SJSA1 (cell line): ENCODE measurements at regions not wholly inside any gene's neighbourhood (a gene's known extent, or its start where the extent isn't known, plus 50 kb on each side); places are given as distances from the start of the nearest gene placed in this dataset.

Experiments used
- DNase-seq, 2 experiments: peaks; one replicate each; pipeline ENCODE4 v3.0.0-alpha.2; 2015 to 2020; ENCODE audit warnings: low spot score in 2 of 2, low read depth in 1 of 2
- H3K27ac ChIP-seq: fragments of 250-450 bp; sonication (Bioruptor Pico); 2 replicates; pipeline ENCODE4 v1.5.1; 2020; ENCODE audit warnings: mild to moderate bottlenecking, moderate library complexity
- H3K27me3 ChIP-seq: fragments of 250-450 bp; sonication (Bioruptor Pico); replicated peaks from 2 replicates; pipeline ENCODE4 v1.5.1; 2020; ENCODE audit warnings: mild to moderate bottlenecking, moderate library complexity
- H3K36me3 ChIP-seq: fragments of 250-450 bp; sonication (Bioruptor Pico); 2 replicates; pipeline ENCODE4 v1.5.1; 2020; ENCODE audit warnings: mild to moderate bottlenecking
- H3K4me1 ChIP-seq: fragments of 250-450 bp; sonication (Bioruptor Pico); replicated peaks from 2 replicates; pipeline ENCODE4 v1.6.1; 2021; ENCODE audit warnings: mild to moderate bottlenecking
- H3K4me3 ChIP-seq: fragments of 250-450 bp; sonication (Bioruptor Pico); 2 replicates; pipeline ENCODE4 v1.5.1; 2020; ENCODE audit warnings: mild to moderate bottlenecking
- H3K9me3 ChIP-seq: fragments of 250-450 bp; sonication (Bioruptor Pico); replicated peaks from 2 replicates; pipeline ENCODE4 v1.5.1; 2020; ENCODE audit warnings: mild to moderate bottlenecking

- Histone ChIP-seq H3K27ac (no peak overlapping the region), H3K36me3 (no peaks in the 10 kb centered on the region), H3K9me3 (no peaks in the 10 kb centered on the region), H3K4me1 (no peaks in the 10 kb centered on the region), H3K27me3 (no peaks in the 10 kb centered on the region), H3K4me3 (no peak overlapping the region)
- no peak for DNase-seq
Observed at GRCh38 chr11:92828556-92828955, 140.9 kb upstream of the MTNR1B start.

GRCh38 chr11:92829121-92829520 is 140.3 kb upstream of the MTNR1B start:
- Histone ChIP-seq H3K36me3 (no peaks in the 10 kb centered on the region), H3K27ac (no peak overlapping the region), H3K9me3 (no peaks in the 10 kb centered on the region), H3K4me3 (no peak overlapping the region), H3K27me3 (no peaks in the 10 kb centered on the region), H3K4me1 (no peaks in the 10 kb centered on the region)
- DNase-seq, result no peak

- Histone ChIP-seq H3K27me3 (no peaks in the 10 kb centered on the region), H3K4me1 (no peaks in the 10 kb centered on the region), H3K36me3 (no peaks in the 10 kb centered on the region), H3K27ac (no peak overlapping the region), H3K4me3 (no peak overlapping the region), H3K9me3 (no peaks in the 10 kb centered on the region)
- no peak for DNase-seq
Observed at GRCh38 chr11:92829671-92830070, 139.8 kb upstream of the MTNR1B start.

GRCh38 chr11:92830377-92831155 is 138.9 kb upstream of the MTNR1B start:
- H3K4me1 ChIP-seq, result no peaks in the 10 kb centered on the region
- no peak for DNase-seq
- H3K4me3 ChIP-seq, result no peak overlapping the region
- H3K36me3 ChIP-seq, result no peaks in the 10 kb centered on the region
- H3K27ac ChIP-seq, result no peak overlapping the region
- H3K9me3 ChIP-seq, result no peaks in the 10 kb centered on the region
- H3K27me3 ChIP-seq, result no peaks in the 10 kb centered on the region

- H3K36me3 ChIP-seq, result no peaks in the 10 kb centered on the region
- no peaks in the 10 kb centered on the region for H3K9me3 ChIP-seq
- no peaks in the 10 kb centered on the region for H3K4me1 ChIP-seq
- H3K27me3 ChIP-seq, result no peaks in the 10 kb centered on the region
- no peak overlapping the region for H3K27ac ChIP-seq
- DNase-seq, result no peak
- no peak overlapping the region for H3K4me3 ChIP-seq
Observed at GRCh38 chr11:92834296-92835020, 135.0 kb upstream of the MTNR1B start.

- no peaks in the 10 kb centered on the region for H3K27me3 ChIP-seq
- no peak overlapping the region for H3K27ac ChIP-seq
- no peaks in the 10 kb centered on the region for H3K9me3 ChIP-seq
- H3K4me3 ChIP-seq, result no peak overlapping the region
- no peaks in the 10 kb centered on the region for H3K4me1 ChIP-seq
- DNase-seq, result no peak
- H3K36me3 ChIP-seq, result no peaks in the 10 kb centered on the region
Observed at GRCh38 chr11:92837595-92837994, 131.9 kb upstream of the MTNR1B start.

- Histone ChIP-seq H3K36me3 (no peaks in the 10 kb centered on the region), H3K27ac (no peak overlapping the region), H3K27me3 (no peaks in the 10 kb centered on the region), H3K4me1 (no peaks in the 10 kb centered on the region), H3K4me3 (no peak overlapping the region), H3K9me3 (no peaks in the 10 kb centered on the region)
- DNase-seq, result no peak
Observed at GRCh38 chr11:92838759-92839310, 130.6 kb upstream of the MTNR1B start.

- H3K4me1 ChIP-seq, result no peaks in the 10 kb centered on the region
- no peak overlapping the region for H3K27ac ChIP-seq
- H3K4me3 ChIP-seq, result no peak overlapping the region
- H3K9me3 ChIP-seq, result no peaks in the 10 kb centered on the region
- no peak for DNase-seq
- no peaks in the 10 kb centered on the region for H3K36me3 ChIP-seq
- no peaks in the 10 kb centered on the region for H3K27me3 ChIP-seq
Observed at GRCh38 chr11:92839450-92839849, 130.0 kb upstream of the MTNR1B start.

- Histone ChIP-seq H3K4me1 (no peaks in the 10 kb centered on the region), H3K4me3 (no peak overlapping the region), H3K27ac (no peak overlapping the region), H3K9me3 (no peaks in the 10 kb centered on the region), H3K27me3 (no peaks in the 10 kb centered on the region), H3K36me3 (no peaks in the 10 kb centered on the region)
- DNase-seq, result no peak
Observed at GRCh38 chr11:92841719-92842118, 127.7 kb upstream of the MTNR1B start.

- no peaks in the 10 kb centered on the region for H3K27me3 ChIP-seq
- H3K4me3 ChIP-seq, result no peak overlapping the region
- H3K36me3 ChIP-seq, result no peaks in the 10 kb centered on the region
- H3K4me1 ChIP-seq, result no peaks in the 10 kb centered on the region
- H3K9me3 ChIP-seq, result no peaks in the 10 kb centered on the region
- H3K27ac ChIP-seq, result no peak overlapping the region
- no peak for DNase-seq
Observed at GRCh38 chr11:92843455-92843854, 126.0 kb upstream of the MTNR1B start.

GRCh38 chr11:92844197-92844596 is 125.3 kb upstream of the MTNR1B start:
- H3K36me3 ChIP-seq, result no peaks in the 10 kb centered on the region
- no peak overlapping the region for H3K4me3 ChIP-seq
- H3K9me3 ChIP-seq, result no peaks in the 10 kb centered on the region
- no peaks in the 10 kb centered on the region for H3K27me3 ChIP-seq
- DNase-seq, result no peak
- no peak overlapping the region for H3K27ac ChIP-seq
- no peaks in the 10 kb centered on the region for H3K4me1 ChIP-seq

GRCh38 chr11:92845390-92845789 is 124.1 kb upstream of the MTNR1B start:
- H3K27me3 ChIP-seq, result no peaks in the 10 kb centered on the region
- no peak for DNase-seq
- H3K4me3 ChIP-seq, result no peak overlapping the region
- H3K36me3 ChIP-seq, result no peaks in the 10 kb centered on the region
- H3K27ac ChIP-seq, result no peak overlapping the region
- no peaks in the 10 kb centered on the region for H3K9me3 ChIP-seq
- H3K4me1 ChIP-seq, result no peaks in the 10 kb centered on the region

GRCh38 chr11:92845805-92846204 is 123.6 kb upstream of the MTNR1B start:
- no peak for DNase-seq

GRCh38 chr11:92846491-92847125 is 122.8 kb upstream of the MTNR1B start:
- Histone ChIP-seq H3K4me3 (no peak overlapping the region), H3K36me3 (no peaks in the 10 kb centered on the region), H3K4me1 (no peaks in the 10 kb centered on the region), H3K27me3 (no peaks in the 10 kb centered on the region), H3K27ac (no peak overlapping the region), H3K9me3 (no peaks in the 10 kb centered on the region)
- no peak for DNase-seq

More at GRCh38 chr11:92845805-92846204, 123.6 kb upstream of the MTNR1B start:
- Histone ChIP-seq H3K4me3 (no peak overlapping the region), H3K9me3 (no peaks in the 10 kb centered on the region), H3K27me3 (no peaks in the 10 kb centered on the region), H3K36me3 (no peaks in the 10 kb centered on the region), H3K27ac (no peak overlapping the region), H3K4me1 (no peaks in the 10 kb centered on the region)
